ENCODE measurements at regions not wholly inside any gene's neighbourhood (a gene's known extent, or its start where the extent isn't known, plus 50 kb on each side); places are given as distances from the start of the nearest gene placed in this dataset.
"Not testable (repeated sequence)": the region's sequence is repeated elsewhere in the genome, so short reads cannot be mapped to it uniquely, and the experiment has no call there.

DNA sequence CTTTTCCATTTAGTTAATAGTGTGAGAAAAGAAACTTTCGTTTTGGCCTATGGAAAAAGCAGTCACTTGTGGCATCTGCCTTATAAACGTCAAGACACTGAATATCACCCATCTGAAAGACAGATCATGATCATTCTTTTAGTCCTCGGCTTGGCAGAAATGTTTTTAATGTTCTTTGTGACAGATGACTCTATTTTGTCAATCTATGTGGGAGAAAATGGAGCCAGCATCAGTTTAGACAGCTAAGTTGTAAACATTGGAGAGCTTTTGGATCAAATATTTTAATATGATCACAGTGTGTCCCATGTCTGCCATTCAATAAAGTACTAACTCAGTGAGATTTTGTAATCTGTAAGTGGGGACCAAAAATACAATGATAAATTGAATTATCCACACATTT, 85.1 kb upstream of the LUZP2 start:
- DNase-seq (ENCODE audit: low read depth, low spot score): no peak
- no peak overlapping the region for H3K4me3 ChIP-seq (ENCODE audit: low read depth, low read length)
- TF ChIP-seq, protein P1, sequence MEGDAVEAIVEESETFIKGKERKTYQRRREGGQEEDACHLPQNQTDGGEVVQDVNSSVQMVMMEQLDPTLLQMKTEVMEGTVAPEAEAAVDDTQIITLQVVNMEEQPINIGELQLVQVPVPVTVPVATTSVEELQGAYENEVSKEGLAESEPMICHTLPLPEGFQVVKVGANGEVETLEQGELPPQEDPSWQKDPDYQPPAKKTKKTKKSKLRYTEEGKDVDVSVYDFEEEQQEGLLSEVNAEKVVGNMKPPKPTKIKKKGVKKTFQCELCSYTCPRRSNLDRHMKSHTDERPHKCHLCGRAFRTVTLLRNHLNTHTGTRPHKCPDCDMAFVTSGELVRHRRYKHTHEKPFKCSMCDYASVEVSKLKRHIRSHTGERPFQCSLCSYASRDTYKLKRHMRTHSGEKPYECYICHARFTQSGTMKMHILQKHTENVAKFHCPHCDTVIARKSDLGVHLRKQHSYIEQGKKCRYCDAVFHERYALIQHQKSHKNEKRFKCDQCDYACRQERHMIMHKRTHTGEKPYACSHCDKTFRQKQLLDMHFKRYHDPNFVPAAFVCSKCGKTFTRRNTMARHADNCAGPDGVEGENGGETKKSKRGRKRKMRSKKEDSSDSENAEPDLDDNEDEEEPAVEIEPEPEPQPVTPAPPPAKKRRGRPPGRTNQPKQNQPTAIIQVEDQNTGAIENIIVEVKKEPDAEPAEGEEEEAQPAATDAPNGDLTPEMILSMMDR (IDR thresholded peaks at IDR 0.05; ENCODE audit: low read depth, low read length): no peak
- in situ Hi-C loops (cut with HindIII; ENCODE audit: low sequenced_read_pairs): no loop called here

- H3K4me3 ChIP-seq (ENCODE audit: low read depth, low read length): no peak overlapping the region
- TF ChIP-seq, protein P1 (IDR thresholded peaks at IDR 0.05; ENCODE audit: low read depth, low read length): no peak
- no peak for DNase-seq (ENCODE audit: low read depth, low spot score)
- in situ Hi-C loops (cut with HindIII; ENCODE audit: low sequenced_read_pairs): no loop called here
Observed at GRCh38 chr11:24412722-24413121, 84.1 kb upstream of the LUZP2 start.

DNA sequence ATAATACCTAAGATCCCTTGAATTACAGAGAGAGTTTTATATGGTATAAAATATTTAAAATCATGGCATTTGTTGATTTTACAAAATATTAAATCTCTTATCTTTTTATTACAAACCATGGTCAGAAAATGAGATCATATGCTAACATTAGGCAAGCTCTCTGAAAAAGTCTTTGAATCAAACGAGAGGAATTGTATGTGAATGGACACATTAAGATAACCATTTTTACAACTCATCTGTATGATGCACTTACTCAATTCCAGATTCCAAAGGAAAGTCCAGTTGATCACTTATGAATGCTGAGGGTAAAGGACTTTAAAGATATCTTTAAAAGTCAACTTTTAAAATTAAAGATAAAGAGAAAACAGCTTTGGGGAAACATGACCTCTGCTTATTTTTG, 83.5 kb upstream of the LUZP2 start:
- in situ Hi-C loops (cut with HindIII; ENCODE audit: low sequenced_read_pairs): no loop called here
- TF ChIP-seq, protein P1 (IDR thresholded peaks at IDR 0.05; ENCODE audit: low read depth, low read length): no peak
- H3K4me3 ChIP-seq (ENCODE audit: low read depth, low read length): no peak overlapping the region
- DNase-seq (ENCODE audit: low read depth, low spot score): no peak

GRCh38 chr11:24415955-24416636, 80.8 kb upstream of the LUZP2 start:
- in situ Hi-C loops (cut with HindIII; ENCODE audit: low sequenced_read_pairs); H3K4me3 ChIP-seq (ENCODE audit: low read depth, low read length); DNase-seq (ENCODE audit: low read depth, low spot score): not testable (repeated sequence)

DNA sequence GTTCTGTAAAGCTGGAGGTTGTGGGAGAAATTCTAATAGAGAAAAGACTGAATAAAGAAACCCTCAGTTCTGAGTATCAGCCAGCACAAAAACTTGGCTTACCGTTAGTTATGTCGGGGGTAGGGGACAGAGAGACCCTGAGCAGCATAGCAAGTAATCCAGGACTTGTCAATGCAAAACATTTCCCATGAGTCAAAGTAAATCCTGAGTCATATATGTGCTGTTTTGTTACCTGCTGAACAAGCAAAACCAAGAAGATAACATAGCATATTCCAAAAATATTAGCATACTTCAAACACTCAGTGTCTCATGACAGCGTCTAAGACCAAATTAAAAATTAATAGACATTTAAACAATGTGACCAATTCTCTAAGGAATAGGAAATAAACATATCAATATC, 75.1 kb upstream of the LUZP2 start:
- peak; percentile 12 for DNase-seq (ENCODE audit: low read depth, low spot score)
- in situ Hi-C loops (cut with HindIII; ENCODE audit: low sequenced_read_pairs): no loop called here
- TF ChIP-seq, protein P1 (IDR thresholded peaks at IDR 0.05; ENCODE audit: low read depth, low read length): no peak
- no peak overlapping the region for H3K4me3 ChIP-seq (ENCODE audit: low read depth, low read length)

DNA sequence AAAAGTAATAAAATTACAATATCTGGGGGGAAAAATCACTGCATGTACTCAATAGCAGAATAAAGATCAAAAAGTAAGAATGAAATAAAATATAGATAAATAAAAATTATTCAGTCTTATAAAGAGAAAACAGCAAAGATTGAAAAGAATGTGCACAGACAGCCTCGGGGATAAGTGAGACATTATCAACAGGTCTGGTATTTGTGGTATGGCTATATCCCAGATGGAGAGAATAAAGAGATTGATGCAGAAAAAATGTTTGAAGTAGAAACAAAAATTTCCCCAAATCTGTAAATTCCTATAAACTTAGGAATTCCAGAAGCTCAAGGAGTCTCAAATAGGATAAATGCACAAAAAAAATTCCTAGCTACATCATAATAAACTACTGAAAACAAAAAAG, 74.5 kb upstream of the LUZP2 start:
- no peak overlapping the region for H3K4me3 ChIP-seq (ENCODE audit: low read depth, low read length)
- in situ Hi-C loops (cut with HindIII; ENCODE audit: low sequenced_read_pairs): no loop called here
- DNase-seq (ENCODE audit: low read depth, low spot score): peak; percentile 17
- TF ChIP-seq, protein P1 (IDR thresholded peaks at IDR 0.05; ENCODE audit: low read depth, low read length): no peak

DNA sequence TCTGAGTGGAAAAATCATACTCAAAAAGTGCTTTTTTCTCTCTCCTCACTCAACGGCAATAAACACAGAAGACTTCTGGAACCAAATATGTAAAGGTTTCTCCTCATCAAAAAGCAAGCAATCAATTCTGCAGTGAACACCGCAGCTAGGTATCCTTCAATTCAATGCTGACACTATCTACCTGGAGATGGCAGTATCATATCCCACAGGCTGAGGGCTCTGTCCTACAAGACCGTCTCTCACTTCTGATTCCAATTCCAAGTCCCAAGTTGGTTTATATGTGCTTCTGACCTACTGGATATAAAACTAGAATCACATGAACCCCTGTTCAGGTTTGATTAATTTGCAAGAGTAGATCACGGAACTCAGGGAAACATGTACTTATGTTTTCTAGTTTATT, 59.7 kb upstream of the LUZP2 start:
- DNase-seq (ENCODE audit: low read depth, low spot score): no peak
- in situ Hi-C loops (cut with HindIII; ENCODE audit: low sequenced_read_pairs): no loop called here
- TF ChIP-seq, protein P1 (IDR thresholded peaks at IDR 0.05; ENCODE audit: low read depth, low read length): no peak
- H3K4me3 ChIP-seq (ENCODE audit: low read depth, low read length): no peak overlapping the region
